ENCODE measurements at regions not wholly inside any gene's neighbourhood (a gene's known extent, or its start where the extent isn't known, plus 50 kb on each side); places are given as distances from the start of the nearest gene placed in this dataset.

DNA sequence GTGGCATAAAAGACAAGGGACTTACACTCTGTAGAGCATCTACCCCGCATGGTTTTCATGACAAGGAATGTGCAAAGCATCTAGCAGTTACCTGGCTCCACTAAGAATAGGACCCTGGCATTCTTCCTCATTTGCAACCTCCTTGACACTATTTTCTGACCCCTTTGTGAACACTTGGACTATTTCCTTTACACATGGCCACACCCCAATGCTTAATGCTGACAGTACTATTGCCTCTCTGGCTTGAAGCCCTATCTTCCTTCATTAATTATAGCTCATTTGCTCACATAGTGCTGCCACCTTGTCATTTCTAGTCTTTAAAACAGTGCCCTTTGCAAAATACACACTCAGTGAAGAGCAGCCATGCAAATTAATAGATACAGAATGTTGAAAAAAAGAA, 226.3 kb upstream of the VCX3A start:
- no peak overlapping the region for H3K27ac ChIP-seq
- intact Hi-C loops (cut with DNase I), result no loop called here
- no peak for DNase-seq

DNA sequence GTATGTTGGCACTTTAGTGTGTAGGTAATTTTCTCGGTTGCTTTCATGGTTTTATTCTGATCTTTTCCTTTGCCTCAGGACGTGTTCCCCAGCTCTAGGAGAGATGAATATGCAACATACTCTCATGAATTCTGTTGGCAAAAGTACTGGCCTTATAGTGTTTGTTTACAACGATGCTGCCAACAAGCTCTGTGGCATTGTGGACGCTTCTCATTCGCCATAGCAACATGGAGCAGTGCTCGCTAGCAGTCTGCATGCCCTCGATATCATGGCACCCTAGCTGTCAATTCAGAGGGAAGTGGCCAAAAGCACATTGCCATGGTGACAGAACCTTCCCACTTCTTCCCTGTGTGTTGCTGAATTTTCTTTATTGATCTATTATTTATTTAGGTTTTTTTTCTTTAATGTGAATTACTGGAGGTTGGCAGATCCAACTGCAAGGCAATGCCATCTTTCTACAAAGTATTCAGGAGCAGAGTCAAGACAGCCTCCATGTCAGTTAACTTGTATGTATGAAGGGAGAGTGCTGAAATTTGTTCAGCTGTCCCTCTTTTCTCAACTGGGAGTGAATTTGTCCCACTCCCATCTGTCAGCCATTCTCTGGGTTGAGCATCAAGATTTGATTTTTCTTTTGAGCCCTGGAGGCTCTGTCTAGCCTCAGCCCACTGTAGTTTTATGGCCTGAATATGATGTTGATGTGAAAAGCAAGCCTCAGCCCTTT, 224.9 kb upstream of the VCX3A start:
- Histone ChIP-seq H3K27me3 (no peaks in the 10 kb centered on the region), H3K27ac (no peak overlapping the region), H3K36me3 (replicated peaks in 1 of 2) (no peaks in the 10 kb centered on the region), H3K4me1 (replicated peaks in 1 of 2) (no peaks in the 10 kb centered on the region), H3K4me3 (no peak overlapping the region), H3K9me3 (replicated peaks in 1 of 3) (no peaks in the 10 kb centered on the region)
- no peak for DNase-seq
- TF ChIP-seq, protein P1, sequence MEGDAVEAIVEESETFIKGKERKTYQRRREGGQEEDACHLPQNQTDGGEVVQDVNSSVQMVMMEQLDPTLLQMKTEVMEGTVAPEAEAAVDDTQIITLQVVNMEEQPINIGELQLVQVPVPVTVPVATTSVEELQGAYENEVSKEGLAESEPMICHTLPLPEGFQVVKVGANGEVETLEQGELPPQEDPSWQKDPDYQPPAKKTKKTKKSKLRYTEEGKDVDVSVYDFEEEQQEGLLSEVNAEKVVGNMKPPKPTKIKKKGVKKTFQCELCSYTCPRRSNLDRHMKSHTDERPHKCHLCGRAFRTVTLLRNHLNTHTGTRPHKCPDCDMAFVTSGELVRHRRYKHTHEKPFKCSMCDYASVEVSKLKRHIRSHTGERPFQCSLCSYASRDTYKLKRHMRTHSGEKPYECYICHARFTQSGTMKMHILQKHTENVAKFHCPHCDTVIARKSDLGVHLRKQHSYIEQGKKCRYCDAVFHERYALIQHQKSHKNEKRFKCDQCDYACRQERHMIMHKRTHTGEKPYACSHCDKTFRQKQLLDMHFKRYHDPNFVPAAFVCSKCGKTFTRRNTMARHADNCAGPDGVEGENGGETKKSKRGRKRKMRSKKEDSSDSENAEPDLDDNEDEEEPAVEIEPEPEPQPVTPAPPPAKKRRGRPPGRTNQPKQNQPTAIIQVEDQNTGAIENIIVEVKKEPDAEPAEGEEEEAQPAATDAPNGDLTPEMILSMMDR (IDR thresholded peaks at IDR 0.05), result no peak
- TF ChIP-seq POLR2A (IDR thresholded peaks at IDR 0.05), result no peak
- WGBS, 4 donors, result 74 to 85% (median 80%) methylated on average over 5 to 7 of the region's 7 CpGs
- intact Hi-C loops (cut with DNase I), result no loop called here

More for the DNA sequence above, 226.3 kb upstream of the VCX3A start:
- no peak overlapping the region for H3K4me3 ChIP-seq
- H3K27me3 ChIP-seq, result no peaks in the 10 kb centered on the region
- H3K36me3 ChIP-seq (replicated peaks in 1 of 2), result no peaks in the 10 kb centered on the region
- TF ChIP-seq, protein P1 (IDR thresholded peaks at IDR 0.05), result no peak
- TF ChIP-seq POLR2A (IDR thresholded peaks at IDR 0.05), result no peak
- no peaks in the 10 kb centered on the region for H3K4me1 ChIP-seq (replicated peaks in 1 of 2)
- H3K9me3 ChIP-seq (replicated peaks in 1 of 3), result peaks cover 0 to 4% (median 0%) of the 10 kb centered on the region in 3 donors
- WGBS, 4 donors, result 65 to 94% (median 88%) methylated on average over 1 of the region's 1 CpG; no CpG with 5 or more reads in 1 of the 4 donors

DNA sequence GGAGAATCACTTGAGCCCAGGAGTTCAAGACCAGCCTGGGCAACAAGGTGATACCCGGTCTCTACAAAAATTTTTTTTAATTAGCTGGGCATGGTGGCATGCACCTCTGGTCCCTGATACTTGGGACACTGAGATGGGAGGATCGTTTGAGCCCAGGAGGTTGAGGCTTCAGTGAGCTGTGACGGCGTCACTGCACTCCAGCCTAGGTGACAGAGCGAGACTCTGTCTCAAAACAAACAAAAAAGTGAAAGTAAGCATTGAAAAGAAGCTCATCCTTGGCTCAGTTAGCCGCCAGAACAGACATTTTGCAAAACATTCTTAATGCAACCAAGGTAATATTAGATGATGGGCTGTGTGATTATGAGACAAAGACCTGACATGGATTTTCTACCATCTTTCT, 223.3 kb upstream of the VCX3A start:
- Histone ChIP-seq H3K27ac (no peak overlapping the region), H3K27me3 (no peaks in the 10 kb centered on the region), H3K9me3 (replicated peaks in 1 of 3) (no peaks in the 10 kb centered on the region), H3K4me3 (no peak overlapping the region), H3K4me1 (replicated peaks in 1 of 2) (no peaks in the 10 kb centered on the region), H3K36me3 (replicated peaks in 1 of 2) (no peaks in the 10 kb centered on the region)
- 84 to 100% (median 91%) methylated on average over 2 to 6 of the region's 6 CpGs for WGBS, 4 donors
- DNase-seq, result no peak
- intact Hi-C loops (cut with DNase I), result no loop called here
- no peak for TF ChIP-seq POLR2A (IDR thresholded peaks at IDR 0.05)
- TF ChIP-seq, protein P1 (IDR thresholded peaks at IDR 0.05), result no peak

DNA sequence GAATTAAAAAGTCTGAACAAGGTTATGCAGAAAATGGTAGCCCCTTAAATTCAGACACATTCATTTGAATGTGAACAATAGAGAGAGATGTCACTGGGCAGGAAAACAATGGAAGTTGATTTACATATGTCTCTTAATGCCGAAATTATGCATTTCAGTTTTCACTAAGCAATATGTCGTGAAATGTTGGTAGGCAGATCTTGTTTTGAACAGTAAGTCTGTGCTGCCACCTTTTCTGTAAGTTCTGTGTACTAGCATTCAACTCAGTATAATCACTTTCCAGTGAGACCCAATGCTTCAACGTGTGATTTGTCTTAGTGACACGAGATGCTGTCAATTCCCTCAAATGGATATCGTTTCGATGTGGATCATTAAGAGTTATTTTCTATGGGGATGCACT, 222.7 kb upstream of the VCX3A start:
- H3K36me3 ChIP-seq (replicated peaks in 1 of 2), result no peaks in the 10 kb centered on the region
- no peaks in the 10 kb centered on the region for H3K27me3 ChIP-seq
- H3K27ac ChIP-seq, result no peak overlapping the region
- 81 to 90% (median 86%) methylated on average over 6 of the region's 6 CpGs for WGBS, 4 donors
- no peak for DNase-seq
- no peak overlapping the region for H3K4me3 ChIP-seq
- TF ChIP-seq, protein P1 (IDR thresholded peaks at IDR 0.05), result no peak
- no peak for TF ChIP-seq POLR2A (IDR thresholded peaks at IDR 0.05)
- H3K9me3 ChIP-seq (replicated peaks in 1 of 3), result no peaks in the 10 kb centered on the region
- no peaks in the 10 kb centered on the region for H3K4me1 ChIP-seq (replicated peaks in 1 of 2)
- intact Hi-C loops (cut with DNase I), result no loop called here

Measured in adrenal gland (tissue), 9 donors.